ENCODE measurements at regions not wholly inside any gene's neighbourhood (a gene's known extent, or its start where the extent isn't known, plus 50 kb on each side); places are given as distances from the start of the nearest gene placed in this dataset.
A peak's percentile ranks its signal among the peaks of the same experiment; 100 is the strongest.
"Not testable (repeated sequence)": the region's sequence is repeated elsewhere in the genome, so short reads cannot be mapped to it uniquely, and the experiment has no call there.

- DNase-seq: peak in 1 of 10 donors; percentile 41
- intact Hi-C loops (cut with DNase I): no loop called here
Measured at GRCh38 chr11:22567759-22568158, 57.9 kb downstream of the FANCF start.

GRCh38 chr11:22566293-22566692, 59.3 kb downstream of the FANCF start:
- peak in 1 of 10 donors; percentile 23 for DNase-seq
- intact Hi-C loops (cut with DNase I): no loop called here

- intact Hi-C loops (cut with DNase I): no loop called here
- DNase-seq: no peak
Measured at GRCh38 chr11:22561283-22561682, 64.3 kb downstream of the FANCF start.

GRCh38 chr11:22559416-22559815, 66.2 kb downstream of the FANCF start:
- DNase-seq: no peak
- intact Hi-C loops (cut with DNase I): no loop called here

- no peak for DNase-seq
- intact Hi-C loops (cut with DNase I): no loop called here
Measured at GRCh38 chr11:22558664-22559063, 67.0 kb downstream of the FANCF start.

- intact Hi-C loops (cut with DNase I): no loop called here
- DNase-seq: no peak
Measured at GRCh38 chr11:22556381-22556780, 69.2 kb downstream of the FANCF start.

GRCh38 chr11:22555881-22556280, 69.7 kb downstream of the FANCF start:
- DNase-seq: no peak
- intact Hi-C loops (cut with DNase I): no loop called here

GRCh38 chr11:22554221-22554620, 71.4 kb downstream of the FANCF start:
- intact Hi-C loops (cut with DNase I): no loop called here
- no peak for DNase-seq

GRCh38 chr11:22552885-22553284, 72.7 kb downstream of the FANCF start:
- intact Hi-C loops (cut with DNase I): no loop called here
- DNase-seq: no peak

- intact Hi-C loops (cut with DNase I): no loop called here
- no peak for DNase-seq
Measured at GRCh38 chr11:22546746-22547145, 78.9 kb downstream of the FANCF start.

- intact Hi-C loops (cut with DNase I): no loop called here
Measured at GRCh38 chr11:22543261-22543660, 82.4 kb downstream of the FANCF start.

GRCh38 chr11:22539821-22540256, 85.8 kb downstream of the FANCF start:
- no peak for DNase-seq
- intact Hi-C loops (cut with DNase I): loop anchor here (2.0 kb wide), 1 partner anchor 205 kb away; no protein-coding TSS in a partner anchor

More at GRCh38 chr11:22543261-22543660, 82.4 kb downstream of the FANCF start:
- DNase-seq: no peak

- DNase-seq: no peak
- intact Hi-C loops (cut with DNase I): no loop called here
Measured at GRCh38 chr11:22536071-22536470, 89.6 kb downstream of the FANCF start.

- DNase-seq: peak in 2 of 10 donors; percentile 38 to 44
- intact Hi-C loops (cut with DNase I): not testable (repeated sequence)
Measured at GRCh38 chr11:22528612-22529429, 96.8 kb downstream of the FANCF start.

GRCh38 chr11:22522225-22522624, 103.4 kb downstream of the FANCF start:
- intact Hi-C loops (cut with DNase I): no loop called here

GRCh38 chr11:22521226-22521625, 104.4 kb downstream of the FANCF start:
- intact Hi-C loops (cut with DNase I): no loop called here
- DNase-seq: no peak

More at GRCh38 chr11:22522225-22522624, 103.4 kb downstream of the FANCF start:
- DNase-seq: no peak

- no peak for DNase-seq
- intact Hi-C loops (cut with DNase I): no loop called here
Measured at GRCh38 chr11:22520521-22520920, 105.1 kb downstream of the FANCF start.

GRCh38 chr11:22518344-22518743, 107.3 kb downstream of the FANCF start:
- intact Hi-C loops (cut with DNase I); DNase-seq: not testable (repeated sequence)

GRCh38 chr11:22516111-22516510, 109.5 kb downstream of the FANCF start:
- intact Hi-C loops (cut with DNase I): no loop called here
- peak in 1 of 10 donors; percentile 41 for DNase-seq

- intact Hi-C loops (cut with DNase I): no loop called here
- DNase-seq: no peak
Measured at GRCh38 chr11:22512457-22512856, 113.2 kb downstream of the FANCF start.

GRCh38 chr11:22510741-22511140, 114.9 kb downstream of the FANCF start:
- intact Hi-C loops (cut with DNase I): no loop called here
- no peak for DNase-seq

- intact Hi-C loops (cut with DNase I): no loop called here
- no peak for DNase-seq
Measured at GRCh38 chr11:22510010-22510409, 115.6 kb downstream of the FANCF start.
